Activated CD8-positive, alpha-beta T cell treated with anti-CD3 and anti-CD28 coated beads for 36 hours (primary cell): ENCODE measurements at regions not wholly inside any gene's neighbourhood (a gene's known extent, or its start where the extent isn't known, plus 50 kb on each side); places are given as distances from the start of the nearest gene placed in this dataset.

Source experiments
- ATAC-seq: fragments of 200-7000 bp; cut with Tn5 transposase; one replicate; pipeline ENCODE4 v1.10.0; 2021; ENCODE audit warnings: mild to moderate bottlenecking, moderate library complexity
- CTCF ChIA-PET: fragments of 350-600 bp; sonication (Branson Sonifier 250); formaldehyde crosslinking; loops from one replicate; lab custom pipeline; 2021; ENCODE audit warnings: antibody characterized with exemption; lab: Charles Lee
- POLR2A ChIA-PET: fragments of 350-600 bp; sonication (Branson Sonifier 250); formaldehyde crosslinking; loops from one replicate; lab custom pipeline; 2021; ENCODE audit warnings: antibody characterized with exemption; lab: Charles Lee
- DNase-seq: peaks from one replicate; pipeline ENCODE4 v3.0.0-alpha.2; 2020
- H3K27ac Mint-ChIP-seq: one replicate; pipeline ENCODE4 v1.8.0; 2021; ENCODE audit warnings: mild to moderate bottlenecking, mixed read lengths
- H3K27me3 Mint-ChIP-seq: one replicate; pipeline ENCODE4 v1.8.0; 2021; ENCODE audit warnings: mixed read lengths
- H3K36me3 Mint-ChIP-seq: one replicate; pipeline ENCODE4 v1.8.0; 2021; ENCODE audit warnings: low read depth, mixed read lengths
- H3K4me1 Mint-ChIP-seq: one replicate; pipeline ENCODE4 v1.8.0; 2021; ENCODE audit warnings: low read depth, mixed read lengths
- H3K4me3 Mint-ChIP-seq: one replicate; pipeline ENCODE4 v1.8.0; 2021; ENCODE audit warnings: mild to moderate bottlenecking, moderate library complexity, mixed read lengths
- H3K9me3 Mint-ChIP-seq: one replicate; pipeline ENCODE4 v1.8.0; 2021; ENCODE audit warnings: mixed read lengths
- intact Hi-C: fragments of 100-400 bp; cut with micrococcal nuclease; formaldehyde crosslinking; loops from one replicate; pipeline ENCODE4 v1.10.0; 2022
- TF ChIP-seq, protein P1 (sequence below): fragments of 200-600 bp; IDR thresholded peaks from one replicate; pipeline ENCODE4 v1.8.0; 2022; ENCODE audit warnings: antibody characterized with exemption, mild to moderate bottlenecking

DNA sequence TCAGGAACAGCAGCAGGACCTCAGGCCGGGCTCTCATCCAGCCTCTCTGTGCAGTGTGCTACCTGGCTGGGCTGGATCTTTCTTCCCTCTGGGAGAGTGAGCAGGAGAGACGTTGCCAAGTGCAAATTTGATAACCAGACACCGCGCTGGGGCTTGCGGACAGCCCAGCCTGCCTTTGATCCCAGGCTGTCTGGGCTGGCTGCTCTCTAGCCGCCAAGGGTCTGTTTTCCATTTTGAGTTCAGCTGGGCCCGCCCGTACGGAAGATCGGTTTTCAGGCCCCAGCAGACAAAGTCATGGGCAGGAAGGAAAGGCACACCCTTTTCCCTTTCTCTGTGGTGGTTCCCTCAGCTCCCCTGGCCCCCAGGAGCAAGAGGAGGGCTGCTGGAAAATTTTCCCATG, 90.2 kb downstream of the CPZ start:
- Mint-ChIP-seq H3K27me3 (peaks cover 4% of the 10 kb centered on the region), H3K4me1 (no peaks in the 10 kb centered on the region), H3K36me3 (no peaks in the 10 kb centered on the region), H3K27ac (no peak overlapping the region), H3K4me3 (no peak overlapping the region), H3K9me3 (no peaks in the 10 kb centered on the region)
- CTCF ChIA-PET: no interaction called here
- ATAC-seq (no peak), DNase-seq (no peak)
- POLR2A ChIA-PET: no interaction called here
- TF ChIP-seq, protein P1, sequence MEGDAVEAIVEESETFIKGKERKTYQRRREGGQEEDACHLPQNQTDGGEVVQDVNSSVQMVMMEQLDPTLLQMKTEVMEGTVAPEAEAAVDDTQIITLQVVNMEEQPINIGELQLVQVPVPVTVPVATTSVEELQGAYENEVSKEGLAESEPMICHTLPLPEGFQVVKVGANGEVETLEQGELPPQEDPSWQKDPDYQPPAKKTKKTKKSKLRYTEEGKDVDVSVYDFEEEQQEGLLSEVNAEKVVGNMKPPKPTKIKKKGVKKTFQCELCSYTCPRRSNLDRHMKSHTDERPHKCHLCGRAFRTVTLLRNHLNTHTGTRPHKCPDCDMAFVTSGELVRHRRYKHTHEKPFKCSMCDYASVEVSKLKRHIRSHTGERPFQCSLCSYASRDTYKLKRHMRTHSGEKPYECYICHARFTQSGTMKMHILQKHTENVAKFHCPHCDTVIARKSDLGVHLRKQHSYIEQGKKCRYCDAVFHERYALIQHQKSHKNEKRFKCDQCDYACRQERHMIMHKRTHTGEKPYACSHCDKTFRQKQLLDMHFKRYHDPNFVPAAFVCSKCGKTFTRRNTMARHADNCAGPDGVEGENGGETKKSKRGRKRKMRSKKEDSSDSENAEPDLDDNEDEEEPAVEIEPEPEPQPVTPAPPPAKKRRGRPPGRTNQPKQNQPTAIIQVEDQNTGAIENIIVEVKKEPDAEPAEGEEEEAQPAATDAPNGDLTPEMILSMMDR: no peak
- intact Hi-C loops: loop anchor here (10.0 kb wide), 1 partner anchor 232 kb away; no protein-coding TSS in a partner anchor

DNA sequence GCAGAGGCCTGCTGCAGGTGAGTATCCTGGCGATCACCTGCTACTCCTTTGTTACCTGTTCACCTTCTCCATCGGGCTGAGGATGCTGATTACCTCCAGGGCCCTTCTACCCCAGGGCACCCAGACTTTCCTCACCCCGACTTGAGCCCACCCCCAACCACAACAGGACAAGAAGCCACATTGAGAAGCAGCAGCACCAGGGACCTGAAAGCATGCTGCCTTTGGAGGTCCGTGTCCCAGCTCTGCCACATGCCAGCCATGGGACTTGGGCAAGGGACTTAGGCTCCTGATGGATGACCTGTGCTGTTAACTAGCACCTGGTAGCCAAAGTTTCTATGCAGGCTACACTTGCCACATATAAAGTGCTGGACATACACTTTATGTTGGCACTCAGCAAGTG, 89.7 kb downstream of the CPZ start:
- ATAC-seq: no peak
- Mint-ChIP-seq H3K4me1 (no peaks in the 10 kb centered on the region), H3K4me3 (no peak overlapping the region)

DNA sequence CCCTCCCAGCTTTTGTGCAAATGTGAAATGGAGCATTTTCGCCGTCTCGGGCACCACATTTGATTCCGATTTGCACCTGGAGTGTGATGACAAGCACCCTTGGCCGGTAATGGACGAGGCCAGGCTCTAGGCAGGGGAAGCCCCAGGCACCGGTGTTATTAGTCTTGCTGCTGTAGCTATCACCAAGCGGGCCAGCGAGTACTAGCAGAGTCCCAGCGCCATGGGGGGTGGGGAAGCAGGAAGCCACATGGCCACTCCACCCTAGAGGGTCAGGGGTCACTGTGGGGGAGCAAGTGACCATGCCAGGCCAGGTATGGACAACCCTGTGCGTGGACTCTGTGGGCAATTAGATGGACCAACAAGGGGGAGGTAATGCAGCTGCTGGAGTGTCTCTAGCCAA, 88.8 kb downstream of the CPZ start:
- intact Hi-C loops: loop anchor here (10.0 kb wide), 1 partner anchor 233 kb away; no protein-coding TSS in a partner anchor
- H3K27me3 Mint-ChIP-seq: no peaks in the 10 kb centered on the region

More for the DNA sequence above, 89.7 kb downstream of the CPZ start:
- Mint-ChIP-seq H3K9me3 (no peaks in the 10 kb centered on the region), H3K36me3 (no peaks in the 10 kb centered on the region), H3K27ac (no peak overlapping the region), H3K27me3 (peaks cover 4% of the 10 kb centered on the region)
- TF ChIP-seq, protein P1: no peak
- CTCF ChIA-PET: no interaction called here
- intact Hi-C loops: loop anchor here (10.0 kb wide), 1 partner anchor 233 kb away; no protein-coding TSS in a partner anchor
- DNase-seq: no peak
- POLR2A ChIA-PET: no interaction called here

DNA sequence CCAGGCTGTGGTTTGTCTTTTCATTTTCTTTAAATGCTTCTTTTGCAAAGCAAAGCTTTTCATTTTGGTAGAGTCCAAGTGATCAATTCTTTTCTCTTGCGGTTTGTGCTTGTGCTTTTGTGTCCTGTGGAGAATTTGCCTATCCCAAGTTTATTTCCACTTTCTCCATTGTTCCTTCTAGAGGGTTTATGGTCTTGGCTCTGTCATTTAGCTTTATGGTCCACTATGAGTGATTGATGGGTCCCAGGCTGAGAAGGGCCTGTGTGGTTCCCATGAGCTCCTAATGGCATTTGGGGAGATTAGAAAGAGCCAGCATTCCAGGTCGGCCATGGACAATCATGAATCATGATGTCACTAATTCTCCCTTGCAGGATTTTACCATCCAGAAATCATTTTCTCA, 86.5 kb downstream of the CPZ start:
- H3K36me3 Mint-ChIP-seq: no peaks in the 10 kb centered on the region
- POLR2A ChIA-PET: no interaction called here
- H3K27me3 Mint-ChIP-seq: no peaks in the 10 kb centered on the region
- no peak overlapping the region for H3K4me3 Mint-ChIP-seq
- H3K9me3 Mint-ChIP-seq: peaks cover 2% of the 10 kb centered on the region
- no peak for DNase-seq
- no peak overlapping the region for H3K27ac Mint-ChIP-seq
- H3K4me1 Mint-ChIP-seq: no peaks in the 10 kb centered on the region
- CTCF ChIA-PET: interaction anchor here (0.7 to 0.9 kb wide), 2 partner anchors 9 to 72 kb away, joined by 3 to 4 read pairs; no protein-coding TSS in a partner anchor
- intact Hi-C loops: no loop called here
- TF ChIP-seq, protein P1: no peak
- ATAC-seq: no peak

More for the DNA sequence above, 88.8 kb downstream of the CPZ start:
- DNase-seq (no peak), ATAC-seq (no peak)
- POLR2A ChIA-PET: interaction anchor here (1.5 kb wide), 1 partner anchor 235 kb away, joined by 4 read pairs; no protein-coding TSS in a partner anchor
- H3K36me3 Mint-ChIP-seq: no peaks in the 10 kb centered on the region
- no peak overlapping the region for H3K27ac Mint-ChIP-seq
- H3K9me3 Mint-ChIP-seq: peaks cover 2% of the 10 kb centered on the region
- TF ChIP-seq, protein P1: no peak
- CTCF ChIA-PET: interaction anchor here (0.8 kb wide), 1 partner anchor 237 kb away, joined by 3 read pairs; no protein-coding TSS in a partner anchor
- H3K4me1 Mint-ChIP-seq: no peaks in the 10 kb centered on the region
- H3K4me3 Mint-ChIP-seq: no peak overlapping the region

DNA sequence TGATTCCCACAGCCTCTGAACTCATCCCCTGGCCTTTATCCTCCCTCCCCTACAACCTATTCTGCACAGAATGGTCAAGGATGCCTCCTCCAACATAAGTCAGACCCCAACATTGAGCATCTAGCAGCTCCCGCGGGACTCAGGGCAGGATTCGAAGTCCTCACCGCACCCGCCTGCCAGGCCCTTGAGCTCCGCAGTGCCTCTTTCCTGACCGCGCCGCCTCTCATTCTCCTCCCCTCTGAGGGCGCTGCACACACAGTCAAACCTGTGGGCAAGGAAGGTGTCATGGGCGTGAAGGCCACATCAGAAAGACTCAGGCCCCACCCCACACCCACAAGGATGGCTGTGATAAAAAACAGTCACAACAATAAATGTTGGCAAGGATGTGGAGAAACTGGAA, 84.1 kb downstream of the CPZ start:
- peaks cover 2% of the 10 kb centered on the region for H3K9me3 Mint-ChIP-seq
- ATAC-seq (no peak), DNase-seq (no peak)
- ChIA-PET POLR2A (no interaction called here), CTCF (no interaction called here)
- intact Hi-C loops: no loop called here
- TF ChIP-seq, protein P1: no peak
- H3K4me1 Mint-ChIP-seq: no peaks in the 10 kb centered on the region
- H3K4me3 Mint-ChIP-seq: no peak overlapping the region
- no peak overlapping the region for H3K27ac Mint-ChIP-seq
- no peaks in the 10 kb centered on the region for H3K27me3 Mint-ChIP-seq
- H3K36me3 Mint-ChIP-seq: no peaks in the 10 kb centered on the region
